ENCODE measurements at regions not wholly inside any gene's neighbourhood (a gene's known extent, or its start where the extent isn't known, plus 50 kb on each side); places are given as distances from the start of the nearest gene placed in this dataset.
A peak's percentile ranks its signal among the peaks of the same experiment; 100 is the strongest.

DNA sequence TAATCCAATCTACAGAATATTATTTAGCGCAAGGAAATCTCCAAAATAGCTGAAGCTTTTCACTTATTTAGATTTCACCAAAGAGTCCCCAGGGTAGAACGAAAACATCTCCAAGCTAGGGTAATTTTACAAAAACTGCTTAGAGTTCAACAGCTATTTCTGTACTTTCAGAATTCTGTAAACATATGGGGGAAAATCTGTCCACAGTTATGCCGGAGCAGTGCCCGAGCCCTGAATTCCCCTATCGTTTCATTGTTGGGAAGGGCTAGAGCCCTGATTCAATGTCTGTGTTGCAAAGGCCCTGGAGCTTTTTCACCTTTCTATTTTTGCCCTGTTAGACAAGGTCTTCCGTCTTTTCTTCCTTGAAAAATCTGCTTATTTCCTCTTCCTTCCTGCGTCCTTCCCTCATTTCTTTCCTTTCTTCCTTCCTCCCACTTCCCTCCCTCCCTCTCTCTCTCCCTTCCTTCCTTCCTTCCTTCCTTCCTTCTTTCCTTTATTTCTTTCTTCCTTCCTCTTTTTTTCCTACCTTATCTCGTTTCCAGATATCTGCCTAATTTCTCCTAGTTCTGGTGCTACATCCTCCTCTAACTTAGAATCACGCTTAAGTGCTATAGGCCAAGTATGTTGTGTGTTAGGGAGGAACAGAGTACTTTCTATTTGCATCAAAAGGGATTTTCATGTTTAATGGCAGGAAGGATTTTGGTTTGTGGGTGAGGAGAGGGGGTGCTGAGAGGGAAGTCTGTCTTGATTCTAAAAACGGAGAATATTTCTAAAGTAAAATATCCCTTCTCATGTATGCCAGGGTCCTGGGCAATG, 122.5 kb upstream of the BMP2 start:
- H3K9ac ChIP-seq, result no peak overlapping the region; a peak in 1 of 22 replicates
- no peak for TF ChIP-seq Cebpa-rat (IDR thresholded peaks at IDR 0.05)
- H3K9me3 ChIP-seq (replicated peaks in 1 of 11), result peaks cover under 1 to 21% (median 10%) of the 10 kb centered on the region in 11 experiments; a peak in 18 of 22 replicates
- H3K27me3 ChIP-seq, result no peaks in the 10 kb centered on the region
- peaks cover 13 to 46% (median 31%) of the 10 kb centered on the region in 10 experiments; a peak in 19 of 20 replicates for H3K4me1 ChIP-seq
- no peaks in the 10 kb centered on the region for H3K36me3 ChIP-seq
- 0 out of 22 replicates have a peak overlapping the region, but pooled peaks of 1 of the 11 experiments have one; percentile 17 for H3K27ac ChIP-seq
- no peaks in the 10 kb centered on the region for H4K20me1 ChIP-seq
- peak overlapping the region; percentile 20 to 79 (median 61); a peak in 21 of 22 replicates for H3K4me2 ChIP-seq
- no peak overlapping the region for H3K4me3 ChIP-seq

DNA sequence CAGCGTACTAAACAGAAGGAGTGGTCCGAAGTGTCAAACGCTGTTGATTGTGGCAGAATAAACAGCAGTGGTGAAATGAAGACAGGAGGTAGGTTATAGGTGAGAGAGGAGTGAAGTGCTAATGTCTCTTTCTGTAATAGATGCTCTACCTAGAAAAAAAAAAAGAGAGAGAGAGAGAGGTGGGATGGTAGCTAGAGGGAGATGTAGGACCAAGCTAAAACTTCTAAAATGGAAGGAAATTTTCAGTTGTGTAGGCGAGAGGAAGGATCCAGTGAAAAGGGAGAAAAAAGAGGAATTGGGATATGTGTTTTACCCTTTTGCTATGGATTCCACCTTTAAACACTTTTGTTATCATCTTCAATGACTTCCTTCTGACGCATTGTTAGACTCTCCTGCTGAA, 126.5 kb upstream of the BMP2 start:
- Histone ChIP-seq H3K36me3 (0 out of 22 replicates have a peak, but pooled peaks cover 0 to 5% (median 0%) of the 10 kb centered on the region in 11 experiments), H3K27me3 (no peaks in the 10 kb centered on the region), H3K9ac (no peak overlapping the region), H3K9me3 (replicated peaks in 1 of 11) (peaks cover 7 to 32% (median 23%) of the 10 kb centered on the region in 11 experiments; a peak in 18 of 22 replicates), H3K4me1 (peaks cover 13 to 65% (median 39%) of the 10 kb centered on the region in 10 experiments; a peak in 19 of 20 replicates), H3K27ac (no peak overlapping the region), H3K4me2 (peak overlapping the region in 7 of 11 experiments; percentile 10 to 49 (median 36); a peak in 10 of 22 replicates), H4K20me1 (no peaks in the 10 kb centered on the region), H3K4me3 (no peak overlapping the region)
- TF ChIP-seq Cebpa-rat (IDR thresholded peaks at IDR 0.05), result no peak

DNA sequence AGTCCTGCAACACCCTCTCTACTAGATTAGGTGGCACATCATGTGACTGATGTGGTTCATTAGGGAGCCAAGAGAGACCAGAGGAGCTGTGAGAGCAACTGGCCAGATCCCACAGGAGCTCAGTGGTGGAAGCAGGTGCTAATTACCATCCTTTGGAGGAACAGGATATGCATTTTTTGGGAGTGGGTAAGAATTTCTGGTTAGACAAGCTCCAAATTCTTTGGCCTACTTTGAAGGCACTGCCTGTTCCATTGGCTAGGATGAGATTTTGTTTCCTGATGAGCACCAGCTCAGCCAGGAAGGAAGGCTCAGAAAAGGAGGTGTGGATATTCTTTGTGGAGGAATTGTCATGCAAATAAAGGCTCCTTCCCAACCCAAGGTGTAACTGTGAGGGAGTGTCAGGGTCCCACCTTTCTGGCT, 130.3 kb upstream of the BMP2 start:
- Histone ChIP-seq H3K27me3 (no peaks in the 10 kb centered on the region), H3K4me3 (no peak overlapping the region), H3K9ac (no peak overlapping the region), H3K9me3 (replicated peaks in 1 of 11) (peaks cover 7 to 32% (median 23%) of the 10 kb centered on the region in 11 experiments; a peak in 18 of 22 replicates), H3K27ac (no peak overlapping the region), H3K4me1 (peaks cover 0 to 47% (median 19%) of the 10 kb centered on the region in 10 experiments; a peak in 12 of 20 replicates), H4K20me1 (no peaks in the 10 kb centered on the region), H3K36me3 (0 out of 22 replicates have a peak, but pooled peaks cover 0 to 5% (median 0%) of the 10 kb centered on the region in 11 experiments), H3K4me2 (peak overlapping the region in 5 of 11 experiments; percentile 4 to 20 (median 9); a peak in 3 of 22 replicates)
- no peak for TF ChIP-seq Cebpa-rat (IDR thresholded peaks at IDR 0.05)

DNA sequence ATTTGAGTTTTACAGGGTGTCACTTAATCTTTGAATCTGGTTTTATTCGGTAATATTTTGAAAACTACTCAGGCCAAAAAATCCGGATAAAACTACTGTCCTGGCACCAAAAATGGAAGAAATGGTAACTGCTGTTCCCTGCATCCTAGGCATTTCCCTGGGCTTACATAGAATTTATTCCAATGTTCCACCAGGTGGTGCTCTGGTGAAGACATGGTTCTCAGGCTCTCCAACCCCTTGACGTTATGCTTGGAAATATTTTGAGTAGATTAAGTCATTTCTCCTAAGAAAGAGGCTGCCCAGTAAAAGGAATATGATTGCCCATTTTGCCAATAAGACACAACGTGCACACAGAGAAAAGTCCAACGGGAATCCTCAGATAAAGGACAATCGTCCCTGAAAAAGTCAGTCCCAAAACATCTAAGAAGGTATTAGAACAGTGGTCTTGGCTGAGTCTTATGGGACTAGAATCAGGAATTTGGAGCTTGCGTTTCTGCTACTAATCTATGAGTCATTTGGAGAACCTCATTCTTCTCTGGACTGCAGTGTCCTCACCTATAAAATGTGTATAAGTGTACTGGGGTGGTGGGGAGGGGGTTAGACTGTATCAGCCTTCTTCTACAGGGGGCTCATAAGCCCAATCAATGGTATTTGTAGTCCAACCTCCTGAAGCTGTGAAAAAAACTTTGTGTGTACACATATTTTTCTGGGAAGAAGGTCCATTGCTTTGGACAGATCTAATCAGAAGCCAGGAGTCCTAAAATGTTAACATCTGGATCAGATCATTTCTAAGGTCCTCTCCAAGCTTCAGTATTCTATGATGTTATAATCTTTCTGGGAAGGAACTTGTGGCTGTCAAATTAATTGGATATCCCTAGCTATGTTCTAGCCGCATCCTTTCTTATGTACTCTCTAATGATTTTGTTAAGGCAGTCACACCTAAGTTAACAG, 131.0 kb upstream of the BMP2 start:
- TF ChIP-seq Cebpa-rat (IDR thresholded peaks at IDR 0.05), result no peak
- H3K4me2 ChIP-seq, result peak overlapping the region in 4 of 11 experiments; percentile 4 to 20 (median 8); a peak in 4 of 22 replicates

DNA sequence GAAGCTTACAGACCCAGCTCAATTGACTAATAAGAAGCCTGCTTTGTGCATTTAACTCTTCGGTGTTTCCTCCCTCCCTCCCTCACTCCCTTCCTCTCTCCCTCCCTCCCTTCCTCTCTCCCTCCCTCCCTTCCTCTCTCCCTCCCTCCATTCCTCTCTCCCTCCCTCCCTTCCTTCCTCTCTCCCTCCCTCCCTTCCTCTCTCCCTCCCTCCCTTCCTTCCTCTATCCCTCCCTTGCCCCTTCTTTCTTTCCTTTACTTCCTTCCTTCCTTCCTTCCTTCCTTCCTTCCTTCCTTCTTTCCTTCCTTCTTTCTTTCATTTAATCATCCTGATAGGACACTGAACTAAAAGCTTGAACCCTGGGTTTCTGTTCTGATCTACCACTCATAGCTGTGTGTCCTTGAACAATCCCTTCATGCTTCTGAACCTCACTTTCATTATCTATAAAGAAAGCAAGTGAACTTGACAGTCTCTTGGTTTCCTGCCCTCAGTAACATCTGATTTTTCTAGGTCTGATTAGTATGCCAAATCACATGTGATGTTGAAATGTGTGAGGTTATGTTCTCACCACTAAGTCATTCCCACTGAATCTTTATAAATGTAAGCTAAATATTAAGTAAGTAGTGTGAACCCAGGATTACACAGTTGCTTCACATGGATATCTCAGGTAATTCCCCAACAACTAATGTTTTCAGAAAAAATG, 132.3 kb upstream of the BMP2 start:
- H3K27ac ChIP-seq, result no peak overlapping the region
- 0 out of 22 replicates have a peak, but pooled peaks cover 0 to 5% (median 0%) of the 10 kb centered on the region in 11 experiments for H3K36me3 ChIP-seq

More for the DNA sequence above, 131.0 kb upstream of the BMP2 start:
- Histone ChIP-seq H3K36me3 (0 out of 22 replicates have a peak, but pooled peaks cover 0 to 5% (median 0%) of the 10 kb centered on the region in 11 experiments), H3K27ac (no peak overlapping the region), H3K4me1 (peaks cover 0 to 42% (median 16%) of the 10 kb centered on the region in 10 experiments; a peak in 12 of 20 replicates), H3K9ac (no peak overlapping the region), H3K4me3 (no peak overlapping the region), H3K9me3 (replicated peaks in 1 of 11) (peaks cover 7 to 32% (median 24%) of the 10 kb centered on the region in 11 experiments; a peak in 18 of 22 replicates), H4K20me1 (no peaks in the 10 kb centered on the region), H3K27me3 (no peaks in the 10 kb centered on the region)

DNA sequence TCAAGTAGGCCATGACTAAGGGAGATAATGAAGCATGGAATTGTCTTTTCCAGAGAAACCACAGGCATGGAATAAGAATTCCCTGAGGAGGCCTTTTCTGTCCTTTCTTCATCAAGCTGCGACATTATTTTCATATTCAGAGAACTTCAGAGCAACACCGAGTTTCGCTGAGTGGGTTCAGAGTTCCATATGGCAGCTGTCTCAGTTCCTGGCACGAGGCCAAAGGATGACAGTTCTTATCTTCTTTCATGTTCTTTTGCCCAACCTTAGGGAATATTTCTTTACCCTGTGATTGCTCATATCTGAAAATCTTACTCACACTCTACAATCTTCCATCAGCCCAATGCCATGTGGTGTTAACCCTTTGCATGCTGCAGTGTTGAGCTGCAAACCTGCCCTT, 135.3 kb upstream of the BMP2 start:
- H3K9ac ChIP-seq, result no peak overlapping the region
- no peaks in the 10 kb centered on the region for H3K36me3 ChIP-seq
- H4K20me1 ChIP-seq, result no peaks in the 10 kb centered on the region
- H3K9me3 ChIP-seq (replicated peaks in 1 of 11), result peaks cover 0 to 27% (median 17%) of the 10 kb centered on the region in 11 experiments; a peak in 17 of 22 replicates
- H3K27ac ChIP-seq, result no peak overlapping the region
- H3K4me2 ChIP-seq, result peak overlapping the region in 1 of 11 experiments; percentile 27; a peak in 3 of 22 replicates
- peak in 1 of 11 experiments; percentile 12; a peak in 1 of 22 replicates for TF ChIP-seq Cebpa-rat (IDR thresholded peaks at IDR 0.05)
- H3K27me3 ChIP-seq, result no peaks in the 10 kb centered on the region
- peaks cover 0 to 29% (median 9%) of the 10 kb centered on the region in 10 experiments; a peak in 10 of 20 replicates for H3K4me1 ChIP-seq
- H3K4me3 ChIP-seq, result no peak overlapping the region

More for the DNA sequence above, 132.3 kb upstream of the BMP2 start:
- no peak overlapping the region for H3K9ac ChIP-seq
- H3K4me2 ChIP-seq, result no peak overlapping the region
- no peak overlapping the region for H3K4me3 ChIP-seq
- H3K9me3 ChIP-seq (replicated peaks in 1 of 11), result peaks cover 4 to 24% (median 19%) of the 10 kb centered on the region in 11 experiments; a peak in 18 of 22 replicates
- H4K20me1 ChIP-seq, result no peaks in the 10 kb centered on the region
- H3K27me3 ChIP-seq, result no peaks in the 10 kb centered on the region
- peaks cover 0 to 33% (median 11%) of the 10 kb centered on the region in 10 experiments; a peak in 10 of 20 replicates for H3K4me1 ChIP-seq
- no peak for TF ChIP-seq Cebpa-rat (IDR thresholded peaks at IDR 0.05)

DNA sequence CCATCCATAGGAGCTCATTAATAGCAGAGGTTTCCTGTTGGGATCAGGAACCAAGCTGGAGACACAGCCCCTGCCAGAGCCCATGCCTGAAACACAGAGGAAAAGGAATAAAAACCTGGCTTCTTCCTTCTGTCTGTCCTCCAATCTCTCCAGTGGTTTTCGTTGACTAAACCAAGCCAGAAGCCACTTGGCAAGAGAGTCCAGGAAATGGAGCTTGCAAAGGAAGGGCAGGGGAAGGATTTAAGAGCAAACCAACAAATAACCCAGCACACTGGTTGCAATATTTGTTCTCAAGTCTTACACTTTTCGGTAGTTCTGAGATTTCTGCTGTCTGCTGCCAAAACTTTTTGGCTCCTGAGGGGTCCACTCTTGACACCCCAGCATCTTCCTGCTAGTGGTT, 137.0 kb upstream of the BMP2 start:
- Histone ChIP-seq H3K27me3 (no peaks in the 10 kb centered on the region), H3K4me3 (no peak overlapping the region), H3K9me3 (replicated peaks in 1 of 11) (peaks cover 14 to 44% (median 32%) of the 10 kb centered on the region in 11 experiments; a peak in 21 of 22 replicates), H3K36me3 (no peaks in the 10 kb centered on the region), H3K27ac (no peak overlapping the region), H3K4me2 (no peak overlapping the region), H4K20me1 (no peaks in the 10 kb centered on the region), H3K4me1 (peaks cover 0 to 13% (median 6%) of the 10 kb centered on the region in 10 experiments; a peak in 6 of 20 replicates), H3K9ac (no peak overlapping the region)
- TF ChIP-seq Cebpa-rat (IDR thresholded peaks at IDR 0.05), result no peak

DNA sequence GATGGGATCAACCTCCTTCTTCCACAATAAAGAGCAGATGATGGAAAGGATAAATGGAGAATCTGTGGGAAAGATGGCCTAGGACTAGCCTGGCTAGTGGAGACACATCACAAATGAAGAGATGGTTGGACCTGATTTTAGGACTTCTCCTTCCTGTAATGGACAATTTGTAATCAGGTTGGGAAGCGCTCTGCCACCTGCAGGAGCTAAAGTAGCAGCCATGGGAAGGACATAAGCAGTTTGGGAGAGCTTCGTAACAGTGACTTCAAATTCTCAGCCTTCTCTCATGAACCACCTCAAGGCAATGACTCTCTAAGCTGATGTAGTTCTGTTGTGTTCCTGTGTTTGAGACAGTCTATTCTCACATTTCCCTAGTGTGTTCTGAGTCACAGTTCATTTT, 137.9 kb upstream of the BMP2 start:
- Histone ChIP-seq H3K9ac (no peak overlapping the region), H3K4me1 (peaks cover 0 to 14% (median 8%) of the 10 kb centered on the region in 10 experiments; a peak in 15 of 20 replicates), H3K27me3 (no peaks in the 10 kb centered on the region), H4K20me1 (no peaks in the 10 kb centered on the region), H3K9me3 (replicated peaks in 1 of 11) (peaks cover 16 to 45% (median 33%) of the 10 kb centered on the region in 11 experiments; a peak in 21 of 22 replicates), H3K4me3 (no peak overlapping the region), H3K27ac (no peak overlapping the region), H3K36me3 (no peaks in the 10 kb centered on the region), H3K4me2 (no peak overlapping the region)
- TF ChIP-seq Cebpa-rat (IDR thresholded peaks at IDR 0.05), result no peak

Data from BLaER1 treated with 17β-estradiol and CSF1 and Interleukin-3, amounts not matched to agents 10 nM and 100 nM (cell line).